GM12873 (cell line): ENCODE measurements at regions not wholly inside any gene's neighbourhood (a gene's known extent, or its start where the extent isn't known, plus 50 kb on each side); places are given as distances from the start of the nearest gene placed in this dataset.

Source experiments
- TF ChIP-seq, protein P1 (sequence below): IDR thresholded peaks from 2 replicates; pipeline ENCODE4 v1.5.1; 2012; ENCODE audit warnings: low read depth, mild to moderate bottlenecking, moderate library complexity, low read length, control low read depth; ENCODE audit not compliant: insufficient read depth; ENCODE audit errors: missing control alignments

DNA sequence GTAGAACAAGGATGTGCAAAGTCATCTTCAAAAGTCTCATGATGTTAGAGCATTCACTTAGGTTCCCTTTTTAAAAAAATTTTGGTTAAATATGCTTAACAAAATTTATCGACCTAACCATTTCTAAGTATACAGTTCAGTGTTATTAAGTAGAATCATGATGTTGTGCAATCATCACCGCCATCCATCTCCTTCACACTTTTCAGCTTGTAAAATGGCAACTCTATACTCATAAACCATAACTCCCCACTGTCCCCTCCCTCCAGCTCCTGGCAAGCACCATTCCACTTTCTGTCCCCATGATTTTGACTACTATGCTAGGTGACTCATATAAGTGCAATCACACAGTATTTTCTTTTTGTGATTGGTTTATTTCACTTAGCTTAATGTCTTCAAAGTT, 895.0 kb downstream of the TBL1XR1 start:
- TF ChIP-seq, protein P1, sequence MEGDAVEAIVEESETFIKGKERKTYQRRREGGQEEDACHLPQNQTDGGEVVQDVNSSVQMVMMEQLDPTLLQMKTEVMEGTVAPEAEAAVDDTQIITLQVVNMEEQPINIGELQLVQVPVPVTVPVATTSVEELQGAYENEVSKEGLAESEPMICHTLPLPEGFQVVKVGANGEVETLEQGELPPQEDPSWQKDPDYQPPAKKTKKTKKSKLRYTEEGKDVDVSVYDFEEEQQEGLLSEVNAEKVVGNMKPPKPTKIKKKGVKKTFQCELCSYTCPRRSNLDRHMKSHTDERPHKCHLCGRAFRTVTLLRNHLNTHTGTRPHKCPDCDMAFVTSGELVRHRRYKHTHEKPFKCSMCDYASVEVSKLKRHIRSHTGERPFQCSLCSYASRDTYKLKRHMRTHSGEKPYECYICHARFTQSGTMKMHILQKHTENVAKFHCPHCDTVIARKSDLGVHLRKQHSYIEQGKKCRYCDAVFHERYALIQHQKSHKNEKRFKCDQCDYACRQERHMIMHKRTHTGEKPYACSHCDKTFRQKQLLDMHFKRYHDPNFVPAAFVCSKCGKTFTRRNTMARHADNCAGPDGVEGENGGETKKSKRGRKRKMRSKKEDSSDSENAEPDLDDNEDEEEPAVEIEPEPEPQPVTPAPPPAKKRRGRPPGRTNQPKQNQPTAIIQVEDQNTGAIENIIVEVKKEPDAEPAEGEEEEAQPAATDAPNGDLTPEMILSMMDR, result no peak

DNA sequence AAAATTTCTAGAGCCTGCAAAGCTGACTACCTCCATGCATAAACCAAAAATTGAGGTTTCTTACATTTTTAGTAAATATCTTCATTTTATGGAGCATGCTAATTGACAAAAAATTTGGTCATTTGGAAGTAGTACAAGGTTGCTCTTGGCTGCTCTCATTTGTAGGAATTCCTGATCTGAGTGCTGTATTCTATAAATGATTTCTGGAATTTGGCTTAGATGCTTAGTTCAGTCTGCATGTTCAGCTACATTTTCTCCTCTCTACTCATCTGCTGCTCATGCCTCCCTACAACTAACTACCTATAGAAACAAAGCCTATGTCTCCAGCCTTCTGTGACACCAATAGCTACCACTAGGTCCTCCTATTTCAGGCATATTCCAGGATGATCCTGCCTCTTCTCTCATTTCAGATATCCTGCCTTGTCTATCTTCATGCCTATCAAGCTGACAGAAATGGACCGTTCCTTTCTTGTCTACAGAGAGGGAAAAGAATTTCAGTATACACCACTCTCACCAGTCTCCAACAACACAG, 901.1 kb downstream of the TBL1XR1 start:
- TF ChIP-seq, protein P1, result no peak

DNA sequence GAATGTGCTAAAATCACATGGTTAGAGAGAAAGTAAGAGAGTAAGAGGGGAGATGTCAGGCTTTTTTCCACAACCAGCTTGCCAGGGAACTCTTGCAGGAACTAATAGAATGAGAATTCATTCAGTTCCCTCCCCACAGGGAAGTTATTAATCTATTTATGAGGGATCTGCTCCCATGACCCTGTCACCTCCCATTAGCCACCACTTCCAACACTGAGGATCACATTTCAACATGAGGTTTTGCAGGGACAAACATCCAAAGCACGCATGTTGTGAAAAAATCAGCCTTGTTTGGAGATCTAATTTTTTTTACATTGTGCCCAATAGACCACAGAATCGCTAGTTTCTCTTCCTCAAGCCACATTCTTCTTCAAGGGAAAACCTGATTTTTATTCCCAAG, 904.0 kb downstream of the TBL1XR1 start:
- TF ChIP-seq, protein P1, result no peak

DNA sequence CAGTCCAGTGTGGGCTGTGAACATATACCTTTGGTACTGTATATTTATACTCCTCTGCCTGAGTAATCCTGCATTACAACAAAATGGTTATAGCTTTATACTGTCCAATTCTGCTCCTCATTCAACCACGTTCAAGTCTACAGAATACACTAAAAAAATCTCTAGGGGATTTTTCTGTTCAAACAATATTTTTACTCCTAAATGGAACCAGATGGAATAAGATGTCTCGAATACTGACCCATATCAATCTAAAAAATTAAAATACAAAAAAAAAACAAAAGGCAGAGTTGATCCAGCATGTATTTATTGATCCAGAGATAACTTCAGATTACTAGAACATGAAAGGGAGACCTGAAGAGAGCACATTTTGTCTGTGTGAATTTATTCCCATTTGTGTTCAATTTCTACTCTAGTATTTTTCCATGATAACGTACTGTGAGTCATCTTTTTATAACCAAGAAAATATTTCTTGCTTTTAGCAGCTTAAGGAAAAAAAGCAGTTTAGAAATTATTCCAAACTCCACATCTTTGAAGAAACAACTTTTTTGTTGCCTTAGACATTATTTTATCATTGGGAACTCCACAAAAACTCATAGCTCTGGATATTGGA, 910.7 kb downstream of the TBL1XR1 start:
- TF ChIP-seq, protein P1, result no peak

DNA sequence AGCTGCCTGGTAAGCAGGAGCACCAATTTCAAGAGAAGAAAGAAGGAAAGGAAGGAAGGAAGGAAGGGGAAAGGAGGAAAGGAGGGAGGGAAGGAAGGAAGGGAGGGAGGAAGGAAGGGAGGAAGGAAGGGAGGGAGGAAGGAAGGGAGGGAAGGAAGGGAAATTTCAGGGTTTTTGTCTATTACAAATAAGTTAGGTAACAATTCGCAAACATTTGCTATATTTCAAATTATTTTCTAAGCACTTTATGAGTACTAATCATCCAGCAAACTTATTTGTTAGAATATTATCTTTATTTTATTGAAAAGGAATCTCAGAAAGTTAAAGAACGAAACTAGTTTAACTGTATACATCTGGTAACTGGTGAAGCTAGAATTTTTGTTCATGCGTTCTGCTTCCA, 921.7 kb downstream of the TBL1XR1 start:
- TF ChIP-seq, protein P1, result no peak

DNA sequence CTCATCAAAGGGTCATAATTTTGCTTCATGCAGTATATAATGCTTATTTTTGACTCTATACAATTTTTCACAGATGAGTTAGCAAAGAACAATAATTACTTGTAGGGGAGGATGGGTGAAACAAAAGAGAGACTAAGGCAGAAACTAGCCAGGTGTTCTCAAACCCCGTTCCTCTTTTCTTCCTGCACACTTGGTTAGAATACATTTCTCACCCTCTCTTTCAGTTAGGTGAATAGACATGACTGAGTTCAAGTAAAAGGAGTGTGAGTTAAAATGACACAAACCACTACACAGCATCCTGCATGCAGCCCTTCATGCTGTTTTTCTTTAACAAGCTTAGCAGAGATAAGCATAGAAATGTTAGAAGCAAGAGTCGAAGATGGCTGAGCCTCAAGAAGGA, 922.2 kb downstream of the TBL1XR1 start:
- TF ChIP-seq, protein P1, result no peak

DNA sequence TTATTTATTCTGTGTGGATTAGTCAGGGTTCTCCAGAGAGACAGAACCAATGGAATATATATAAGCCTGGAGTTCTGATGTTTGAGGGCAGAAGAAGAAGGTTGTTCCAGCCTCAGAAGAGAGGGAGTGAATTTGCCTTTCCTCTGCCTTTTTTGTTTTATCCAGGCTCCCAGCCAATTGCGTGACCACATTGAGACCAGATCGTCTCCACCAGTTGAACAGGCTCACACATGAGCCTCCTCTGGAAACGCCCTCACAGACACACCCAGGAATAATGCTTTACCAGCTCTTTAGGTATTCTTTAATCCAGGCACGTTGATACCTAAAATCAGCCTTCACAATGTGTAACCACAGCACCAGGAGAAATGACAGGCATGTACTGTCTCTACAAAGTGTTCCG, 923.1 kb downstream of the TBL1XR1 start:
- TF ChIP-seq, protein P1, result no peak
